ENCODE measurements at regions not wholly inside any gene's neighbourhood (a gene's known extent, or its start where the extent isn't known, plus 50 kb on each side); places are given as distances from the start of the nearest gene placed in this dataset.

DNA sequence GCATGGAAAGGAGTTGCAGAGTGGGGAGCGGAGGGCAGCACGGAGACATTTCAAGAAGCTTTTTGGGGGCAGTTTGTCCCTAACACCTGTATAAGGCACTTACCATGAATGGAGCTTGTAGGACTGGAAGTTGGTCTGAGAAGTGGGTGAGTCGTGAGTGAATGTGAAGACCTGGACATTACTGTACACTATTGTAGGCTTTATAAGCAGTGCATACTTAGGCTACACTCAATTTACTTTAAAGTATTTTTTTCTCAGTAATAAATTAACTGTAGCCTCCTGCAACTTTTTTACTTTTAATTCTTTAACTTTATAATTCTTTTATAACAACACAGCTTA is 141.6 kb upstream of the ETV3 start:
- H3K4me3 Mint-ChIP-seq (ENCODE audit: unreplicated experiment) = no peak overlapping the region
- no peak overlapping the region for H2AFZ ChIP-seq (ENCODE audit: low read depth, low read length)

DNA sequence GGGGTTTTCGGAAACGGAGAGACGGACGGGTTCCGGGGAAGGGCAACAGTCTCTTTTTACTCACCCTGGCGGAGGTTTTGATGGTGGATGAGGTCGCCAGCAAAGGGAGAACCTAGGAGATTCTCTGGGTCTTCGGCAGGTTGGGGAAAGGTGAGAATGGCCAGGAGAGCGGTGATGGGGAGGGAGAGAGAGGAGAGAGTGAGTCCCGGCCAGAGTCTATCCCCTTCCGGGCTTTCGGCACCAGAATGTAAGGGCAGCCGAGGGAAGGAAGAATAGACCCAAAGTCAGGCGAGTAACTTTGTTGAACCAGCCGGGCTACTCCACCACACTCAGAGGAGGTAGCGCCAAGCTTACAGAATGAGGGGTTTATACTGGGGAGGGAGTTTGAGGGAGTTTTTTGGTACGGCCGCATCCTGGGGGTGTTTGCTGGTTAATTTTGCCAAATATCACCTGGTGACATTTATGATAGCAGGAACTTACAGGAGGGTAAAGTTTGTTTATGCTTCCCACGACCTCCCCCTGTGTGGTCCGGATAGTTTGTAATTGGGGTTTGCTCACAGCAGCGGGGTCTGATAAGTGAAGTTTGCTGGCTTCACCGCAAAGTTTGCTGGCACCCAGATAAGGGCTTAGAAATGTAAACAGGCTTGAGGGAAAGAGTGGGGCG is 141.1 kb upstream of the ETV3 start:
- H4K20me1 ChIP-seq (ENCODE audit: insufficient read depth, low read length) = no peaks in the 10 kb centered on the region
- DNase-seq (ENCODE audit: low read depth) (no peak), FAIRE-seq (no peak)
- H3K27ac ChIP-seq (ENCODE audit: low read depth, low read length) = no peak overlapping the region
- TF ChIP-seq EZH2 (IDR thresholded peaks at IDR 0.05; ENCODE audit: insufficient read depth, low read length) = no peak
- TF ChIP-seq, protein P1, sequence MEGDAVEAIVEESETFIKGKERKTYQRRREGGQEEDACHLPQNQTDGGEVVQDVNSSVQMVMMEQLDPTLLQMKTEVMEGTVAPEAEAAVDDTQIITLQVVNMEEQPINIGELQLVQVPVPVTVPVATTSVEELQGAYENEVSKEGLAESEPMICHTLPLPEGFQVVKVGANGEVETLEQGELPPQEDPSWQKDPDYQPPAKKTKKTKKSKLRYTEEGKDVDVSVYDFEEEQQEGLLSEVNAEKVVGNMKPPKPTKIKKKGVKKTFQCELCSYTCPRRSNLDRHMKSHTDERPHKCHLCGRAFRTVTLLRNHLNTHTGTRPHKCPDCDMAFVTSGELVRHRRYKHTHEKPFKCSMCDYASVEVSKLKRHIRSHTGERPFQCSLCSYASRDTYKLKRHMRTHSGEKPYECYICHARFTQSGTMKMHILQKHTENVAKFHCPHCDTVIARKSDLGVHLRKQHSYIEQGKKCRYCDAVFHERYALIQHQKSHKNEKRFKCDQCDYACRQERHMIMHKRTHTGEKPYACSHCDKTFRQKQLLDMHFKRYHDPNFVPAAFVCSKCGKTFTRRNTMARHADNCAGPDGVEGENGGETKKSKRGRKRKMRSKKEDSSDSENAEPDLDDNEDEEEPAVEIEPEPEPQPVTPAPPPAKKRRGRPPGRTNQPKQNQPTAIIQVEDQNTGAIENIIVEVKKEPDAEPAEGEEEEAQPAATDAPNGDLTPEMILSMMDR (IDR thresholded peaks at IDR 0.05; ENCODE audit: insufficient read depth, low read depth, low read length) = no peak
- H3K9ac ChIP-seq (ENCODE audit: low read length) = no peak overlapping the region
- peaks cover 6% of the 10 kb centered on the region for H3K4me1 ChIP-seq (ENCODE audit: insufficient read depth, low read length)
- H3K9me3 ChIP-seq (ENCODE audit: insufficient read depth, low read depth, low read length) = no peaks in the 10 kb centered on the region
- H3K4me2 ChIP-seq (ENCODE audit: low read length) = no peak overlapping the region
- H3K36me3 ChIP-seq (ENCODE audit: insufficient read depth, low read length) = no peaks in the 10 kb centered on the region
- no peaks in the 10 kb centered on the region for H3K4me1 Mint-ChIP-seq (ENCODE audit: low read depth, unreplicated experiment)
- no peaks in the 10 kb centered on the region for H3K27me3 ChIP-seq (ENCODE audit: insufficient read depth, low read length)
- H2AFZ ChIP-seq (ENCODE audit: low read depth, low read length) = no peak overlapping the region
- no peaks in the 10 kb centered on the region for H3K9me3 Mint-ChIP-seq (ENCODE audit: unreplicated experiment)
- no peaks in the 10 kb centered on the region for H3K79me2 ChIP-seq (ENCODE audit: insufficient read depth, low read length)
- no peak overlapping the region for H3K4me3 ChIP-seq (ENCODE audit: insufficient read depth, low read depth, low read length)
- H3K36me3 Mint-ChIP-seq (ENCODE audit: low read depth, unreplicated experiment) = no peaks in the 10 kb centered on the region
- no peak overlapping the region for H3K4me3 Mint-ChIP-seq (ENCODE audit: unreplicated experiment)
- H3K27me3 Mint-ChIP-seq (ENCODE audit: low read depth, unreplicated experiment) = peaks cover 10% of the 10 kb centered on the region
- no peak overlapping the region for H3K27ac Mint-ChIP-seq (ENCODE audit: unreplicated experiment)

More for the DNA sequence above, 141.6 kb upstream of the ETV3 start:
- Mint-ChIP-seq H3K4me1 (ENCODE audit: low read depth, unreplicated experiment) (no peaks in the 10 kb centered on the region), H3K9me3 (ENCODE audit: unreplicated experiment) (no peaks in the 10 kb centered on the region), H3K27ac (ENCODE audit: unreplicated experiment) (no peak overlapping the region), H3K36me3 (ENCODE audit: low read depth, unreplicated experiment) (no peaks in the 10 kb centered on the region), H3K27me3 (ENCODE audit: low read depth, unreplicated experiment) (peaks cover 13% of the 10 kb centered on the region)
- Histone ChIP-seq H3K9ac (ENCODE audit: low read length) (no peak overlapping the region), H3K4me3 (ENCODE audit: insufficient read depth, low read depth, low read length) (no peak overlapping the region), H3K4me1 (ENCODE audit: insufficient read depth, low read length) (peaks cover 3% of the 10 kb centered on the region), H3K4me2 (ENCODE audit: low read length) (no peak overlapping the region), H3K36me3 (ENCODE audit: insufficient read depth, low read length) (no peaks in the 10 kb centered on the region), H3K79me2 (ENCODE audit: insufficient read depth, low read length) (no peaks in the 10 kb centered on the region), H3K27ac (ENCODE audit: low read depth, low read length) (no peak overlapping the region), H3K9me3 (ENCODE audit: insufficient read depth, low read depth, low read length) (no peaks in the 10 kb centered on the region), H4K20me1 (ENCODE audit: insufficient read depth, low read length) (no peaks in the 10 kb centered on the region), H3K27me3 (ENCODE audit: insufficient read depth, low read length) (no peaks in the 10 kb centered on the region)
- DNase-seq (ENCODE audit: low read depth) (no peak), FAIRE-seq (no peak)
- no peak for TF ChIP-seq EZH2 (IDR thresholded peaks at IDR 0.05; ENCODE audit: insufficient read depth, low read length)
- TF ChIP-seq, protein P1 (IDR thresholded peaks at IDR 0.05; ENCODE audit: insufficient read depth, low read depth, low read length) = no peak

DNA sequence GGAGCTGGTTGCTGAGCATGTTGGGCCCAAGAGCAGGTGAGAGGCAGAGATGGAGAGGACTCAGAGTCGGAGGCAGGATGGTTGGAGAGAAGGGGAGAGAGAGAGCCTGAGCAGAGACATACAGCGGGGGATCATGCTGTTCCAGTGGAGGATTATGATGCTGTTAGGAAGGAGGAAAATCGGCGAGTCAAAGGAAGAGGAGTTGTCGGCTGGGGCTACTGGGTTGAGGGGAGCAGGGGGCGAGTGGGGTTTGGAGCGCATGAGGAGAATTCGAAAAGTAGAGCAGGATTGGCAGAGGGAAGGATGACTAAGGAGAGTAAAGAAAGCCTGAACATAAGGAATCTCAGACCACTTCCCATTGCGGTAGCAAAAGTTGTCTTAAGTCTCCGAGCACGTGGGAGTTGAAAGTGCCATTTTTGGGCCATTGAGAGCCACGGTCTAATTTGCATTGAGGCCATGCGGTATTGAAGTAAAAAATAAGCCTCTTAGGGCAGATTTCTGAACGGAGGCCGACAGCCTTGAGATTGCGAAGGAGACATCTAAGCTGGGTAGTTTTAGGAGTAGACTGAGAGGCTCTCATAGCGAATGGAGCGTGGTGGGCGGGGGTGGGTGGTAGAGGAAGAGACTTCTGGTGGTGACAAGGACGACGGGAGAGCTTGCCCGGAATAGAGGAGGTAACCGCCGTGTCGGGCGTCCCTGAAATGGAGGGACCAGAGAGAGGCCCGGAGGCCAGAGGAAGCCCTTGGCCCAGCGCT is 140.4 kb upstream of the ETV3 start:
- DNase-seq (ENCODE audit: low read depth) = no peak
- H3K27ac Mint-ChIP-seq (ENCODE audit: unreplicated experiment) = no peak overlapping the region

More for the DNA sequence above, 140.4 kb upstream of the ETV3 start:
- no peaks in the 10 kb centered on the region for H3K27me3 ChIP-seq (ENCODE audit: insufficient read depth, low read length)
- no peaks in the 10 kb centered on the region for H3K79me2 ChIP-seq (ENCODE audit: insufficient read depth, low read length)
- peaks cover 6% of the 10 kb centered on the region for H3K4me1 ChIP-seq (ENCODE audit: insufficient read depth, low read length)
- no peaks in the 10 kb centered on the region for H4K20me1 ChIP-seq (ENCODE audit: insufficient read depth, low read length)
- H3K9ac ChIP-seq (ENCODE audit: low read length) = no peak overlapping the region
- Mint-ChIP-seq H3K4me3 (ENCODE audit: unreplicated experiment) (no peak overlapping the region), H3K9me3 (ENCODE audit: unreplicated experiment) (no peaks in the 10 kb centered on the region), H3K27me3 (ENCODE audit: low read depth, unreplicated experiment) (peaks cover 8% of the 10 kb centered on the region), H3K4me1 (ENCODE audit: low read depth, unreplicated experiment) (no peaks in the 10 kb centered on the region), H3K36me3 (ENCODE audit: low read depth, unreplicated experiment) (no peaks in the 10 kb centered on the region)
- no peak overlapping the region for H3K4me2 ChIP-seq (ENCODE audit: low read length)
- no peak overlapping the region for H3K4me3 ChIP-seq (ENCODE audit: insufficient read depth, low read depth, low read length)
- H3K9me3 ChIP-seq (ENCODE audit: insufficient read depth, low read depth, low read length) = no peaks in the 10 kb centered on the region
- FAIRE-seq = no peak
- no peaks in the 10 kb centered on the region for H3K36me3 ChIP-seq (ENCODE audit: insufficient read depth, low read length)
- H3K27ac ChIP-seq (ENCODE audit: low read depth, low read length) = no peak overlapping the region
- TF ChIP-seq, protein P1 (IDR thresholded peaks at IDR 0.05; ENCODE audit: insufficient read depth, low read depth, low read length) = no peak
- no peak for TF ChIP-seq EZH2 (IDR thresholded peaks at IDR 0.05; ENCODE audit: insufficient read depth, low read length)
- H2AFZ ChIP-seq (ENCODE audit: low read depth, low read length) = no peak overlapping the region
